ENCODE measurements at regions not wholly inside any gene's neighbourhood (a gene's known extent, or its start where the extent isn't known, plus 50 kb on each side); places are given as distances from the start of the nearest gene placed in this dataset.

GRCh38 chr6:144944106-144944505 is 659.0 kb downstream of the UTRN start:
- TF ChIP-seq CTCF (IDR thresholded peaks at IDR 0.05): no peak
- TF ChIP-seq POLR2AphosphoS5 (IDR thresholded peaks at IDR 0.05): no peak

Data from suprapubic skin (tissue), 3 donors.